GM19452 (cell line): ENCODE measurements at regions not wholly inside any gene's neighbourhood (a gene's known extent, or its start where the extent isn't known, plus 50 kb on each side); places are given as distances from the start of the nearest gene placed in this dataset.
"Not testable (repeated sequence)": the region's sequence is repeated elsewhere in the genome, so short reads cannot be mapped to it uniquely, and the experiment has no call there.

Source experiments
- ATAC-seq: cut with Tn5 transposase; IDR thresholded peaks from one replicate; pipeline ENCODE4 v1.9.1; 2021; ENCODE audit not compliant: unreplicated experiment

GRCh38 chr17:20840987-20841865 is 201.6 kb downstream of the USP22 start:
- not testable (repeated sequence) for ATAC-seq

DNA sequence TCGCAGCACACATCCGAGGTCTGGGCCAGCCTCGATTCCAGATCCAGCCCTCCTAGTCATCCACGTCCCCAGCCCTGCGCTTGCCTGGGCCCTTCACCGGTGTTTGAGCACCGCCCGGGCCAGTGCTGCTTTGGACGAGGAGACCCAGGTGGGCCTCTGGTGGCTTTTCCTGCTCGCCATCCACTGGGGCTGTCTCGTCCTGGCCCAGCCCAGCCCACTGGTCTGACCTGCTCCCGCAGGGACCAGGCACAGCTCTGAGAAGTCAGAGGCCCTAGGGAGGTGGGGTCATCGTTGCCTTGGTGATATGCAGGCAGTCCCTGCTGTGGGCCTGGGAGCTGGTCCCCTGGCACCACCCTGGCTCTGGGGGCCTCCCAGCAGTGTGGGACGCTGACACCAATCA is 200.8 kb downstream of the USP22 start:
- ATAC-seq = not testable (repeated sequence)

GRCh38 chr17:20843261-20843660 is 199.6 kb downstream of the USP22 start:
- ATAC-seq = not testable (repeated sequence)

DNA sequence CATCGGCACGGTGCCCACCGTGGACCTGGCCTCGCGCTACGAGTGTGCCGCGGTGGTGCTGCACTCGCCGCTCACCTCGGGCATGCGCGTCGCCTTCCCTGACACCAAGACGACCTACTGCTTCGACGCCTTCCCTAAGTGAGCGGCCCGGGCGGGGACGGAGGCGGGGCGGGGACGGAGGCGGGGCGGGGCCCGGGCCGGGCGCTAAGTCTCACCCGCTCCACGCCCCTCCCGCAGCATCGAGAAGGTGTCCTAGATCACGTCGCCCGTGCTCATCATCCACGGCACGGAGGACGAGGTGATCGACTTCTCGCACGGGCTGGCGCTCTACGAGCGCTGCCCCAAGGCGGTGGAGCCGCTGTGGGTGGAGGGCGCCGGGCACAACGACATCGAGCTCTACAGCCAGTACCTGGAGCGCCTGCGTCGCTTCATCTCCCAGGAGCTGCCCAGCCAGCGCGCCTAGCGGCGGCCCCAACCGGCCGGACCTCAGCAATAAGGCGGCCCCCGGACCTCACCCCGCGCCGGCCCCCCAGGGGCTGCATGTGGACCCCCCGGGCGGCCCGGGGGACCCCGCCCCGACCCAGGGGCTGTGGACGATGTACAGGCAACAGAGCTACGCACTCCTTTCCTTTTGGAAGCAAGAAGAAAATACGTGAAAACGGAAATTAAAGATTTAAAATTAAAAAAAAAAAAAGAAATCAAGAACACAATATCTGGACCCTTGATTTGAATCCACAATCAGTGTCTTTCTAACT is 198.8 kb downstream of the USP22 start:
- ATAC-seq = not testable (repeated sequence)

DNA sequence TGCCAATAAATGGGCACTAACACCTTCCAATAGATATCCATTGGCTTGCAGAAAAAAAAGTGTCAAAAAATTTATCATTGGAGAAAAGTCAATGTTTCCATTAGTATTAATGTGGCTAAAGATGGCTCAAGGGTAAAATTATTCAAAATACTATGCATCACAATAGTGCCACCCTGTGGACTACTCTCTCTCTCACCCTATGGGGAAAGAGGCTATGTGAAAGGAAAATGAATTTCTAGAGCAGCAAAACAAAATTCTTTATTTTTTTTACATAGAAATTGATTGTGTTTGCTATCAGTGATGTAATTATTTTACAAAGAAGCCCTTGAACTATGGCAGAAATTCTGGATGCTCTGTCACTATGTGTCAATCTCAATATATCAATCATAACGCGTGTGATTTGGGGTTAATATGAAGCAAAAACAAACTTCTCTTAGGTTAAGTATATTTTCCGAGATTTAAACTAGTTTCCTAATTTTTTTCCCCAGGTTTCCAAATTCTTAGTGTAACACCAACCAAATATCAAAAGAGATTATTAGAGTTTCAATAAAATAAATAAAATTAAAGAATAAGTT is 193.9 kb downstream of the USP22 start:
- not testable (repeated sequence) for ATAC-seq

- ATAC-seq = not testable (repeated sequence)
Observed at GRCh38 chr17:20851591-20852238, 191.1 kb downstream of the USP22 start.

DNA sequence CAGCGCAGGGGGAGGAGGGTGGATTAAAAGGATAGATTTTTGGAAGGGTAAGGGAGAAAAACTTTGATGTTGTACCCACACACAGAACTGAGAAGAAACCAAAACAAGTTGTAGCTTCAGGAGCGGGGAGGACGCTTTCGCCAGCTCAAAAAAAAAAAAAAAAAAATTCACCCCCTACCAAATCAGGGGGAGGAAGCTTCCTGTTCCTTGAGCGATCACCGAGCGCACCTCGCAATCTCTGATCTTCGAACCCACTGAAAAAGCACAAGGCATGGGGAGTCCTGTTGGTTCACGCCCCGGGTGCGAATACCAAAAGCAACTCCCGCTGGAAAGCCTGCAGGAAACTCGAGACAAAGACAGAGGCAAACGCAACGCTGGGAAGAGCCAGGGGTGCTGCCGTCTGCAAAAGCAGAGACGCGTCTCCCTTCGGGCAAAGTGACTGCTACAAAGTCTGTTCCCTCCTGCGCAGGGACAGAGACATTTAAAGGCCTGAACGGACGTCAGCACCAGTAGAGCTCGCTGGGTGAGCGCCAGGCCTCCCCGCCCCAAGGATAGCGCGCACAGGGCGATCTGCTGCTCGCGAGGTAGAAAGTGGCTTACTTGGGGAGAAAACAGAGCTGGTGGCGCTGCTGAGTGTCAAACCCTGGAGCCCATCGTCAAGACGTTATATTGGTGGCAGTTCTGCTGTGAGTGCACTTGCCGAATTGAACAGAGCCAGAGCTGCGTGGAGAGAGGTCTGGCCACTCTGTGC is 190.4 kb downstream of the USP22 start:
- no peak for ATAC-seq

DNA sequence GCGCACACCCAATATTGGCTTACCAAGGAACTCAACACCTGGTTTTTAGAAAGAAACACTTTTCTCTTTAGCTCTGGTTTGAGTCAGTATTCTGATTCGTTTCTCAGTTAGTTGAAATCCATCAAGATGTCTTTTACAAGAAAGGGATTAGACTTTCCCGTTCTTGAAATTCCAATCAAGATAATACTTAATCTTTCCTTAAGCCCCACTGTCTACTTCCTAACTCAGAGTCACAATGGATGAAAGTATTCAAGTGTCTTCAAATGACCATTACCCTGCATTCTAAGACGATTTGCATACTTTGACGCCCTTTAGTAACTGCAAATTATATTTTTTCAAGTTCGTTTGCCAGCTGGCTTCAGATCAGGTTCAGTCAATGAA is 189.8 kb downstream of the USP22 start:
- ATAC-seq = no peak

DNA sequence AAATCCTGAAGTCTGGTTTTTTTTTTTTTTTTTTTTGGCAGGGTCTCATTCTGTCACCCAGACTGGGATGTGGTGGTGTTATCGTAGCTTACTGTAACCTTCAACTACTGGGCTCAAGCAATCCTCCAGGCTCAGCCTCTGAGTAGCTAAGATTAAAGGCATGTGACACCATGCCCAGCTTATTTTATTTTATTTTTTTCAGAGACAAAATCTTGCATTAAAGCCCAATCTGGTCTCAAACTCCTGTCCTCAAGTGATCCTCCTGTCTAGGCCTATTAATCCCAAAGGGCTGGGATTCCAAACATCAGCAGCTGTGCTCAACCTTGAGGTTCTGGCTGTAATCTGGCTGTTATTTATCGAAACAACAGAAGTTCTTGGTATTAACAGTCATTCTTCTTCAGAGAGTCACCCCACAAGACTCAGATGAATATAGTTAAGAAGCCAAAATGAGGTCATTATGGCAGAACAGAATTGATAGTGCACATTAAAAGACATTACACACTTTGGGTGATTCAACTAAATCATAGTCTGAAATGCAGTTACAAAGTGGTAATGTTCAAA is 186.8 kb downstream of the USP22 start:
- ATAC-seq = not testable (repeated sequence)

DNA sequence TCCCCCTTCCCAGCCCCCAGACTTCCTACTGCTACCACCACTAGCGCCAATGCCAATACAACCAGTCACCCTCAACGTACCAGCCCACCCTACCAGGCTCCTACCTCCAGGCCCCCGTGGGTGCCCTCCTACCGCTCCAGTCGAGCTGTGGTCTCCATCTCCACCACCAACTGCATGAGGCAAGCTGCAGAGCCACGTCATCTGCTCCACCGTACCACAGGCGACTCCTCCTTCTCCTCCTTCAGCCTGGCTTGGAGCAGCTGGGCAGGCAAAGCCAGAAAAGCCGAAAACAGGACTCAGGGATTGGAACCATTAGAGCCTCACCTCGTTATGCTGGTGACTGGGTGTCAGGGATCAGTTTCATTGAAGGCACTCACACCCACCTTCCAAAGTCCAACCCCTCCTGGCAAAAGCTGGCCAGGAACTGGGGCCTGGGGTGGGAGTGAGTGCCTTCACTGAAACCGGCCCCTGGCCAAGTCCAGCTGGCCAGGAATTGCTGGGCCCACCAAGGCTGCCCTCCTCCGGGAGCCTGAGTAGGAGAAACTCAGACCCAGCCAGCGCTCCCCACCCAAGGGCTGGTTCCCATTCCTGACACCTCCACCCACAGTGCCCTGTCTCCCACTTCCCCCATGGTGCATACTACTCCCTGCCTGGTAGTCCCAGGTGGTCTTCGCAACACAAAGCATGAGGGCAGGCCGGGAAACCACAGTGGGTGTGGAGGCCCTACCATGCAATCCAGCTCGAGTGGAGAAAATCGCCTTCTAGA is 176.2 kb downstream of the USP22 start:
- ATAC-seq = not testable (repeated sequence)

DNA sequence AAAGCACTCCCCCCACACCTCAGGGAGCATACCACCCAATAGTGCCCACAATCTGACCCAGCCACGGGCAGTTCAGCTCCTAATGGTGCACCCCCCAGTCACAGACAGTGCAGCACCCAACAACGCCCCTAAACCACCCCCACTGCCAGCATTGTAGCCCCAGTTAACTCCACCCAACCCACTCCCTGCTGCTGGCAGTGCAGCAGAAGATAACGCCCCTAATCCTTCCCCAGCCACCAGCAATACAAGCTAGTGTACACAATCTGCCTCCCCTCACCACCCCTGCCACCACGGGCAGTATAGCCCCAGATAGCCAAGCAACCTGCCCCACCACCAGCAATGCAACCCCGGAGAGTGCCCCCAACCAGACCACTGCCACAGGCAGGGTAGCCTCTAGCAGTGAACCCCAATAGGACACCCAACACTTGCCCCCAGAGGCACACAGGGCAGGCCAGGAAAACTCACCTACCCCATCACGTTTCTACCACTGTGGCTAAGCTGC is 175.3 kb downstream of the USP22 start:
- ATAC-seq = not testable (repeated sequence)

GRCh38 chr17:20867938-20868661 is 174.7 kb downstream of the USP22 start:
- ATAC-seq = not testable (repeated sequence)

DNA sequence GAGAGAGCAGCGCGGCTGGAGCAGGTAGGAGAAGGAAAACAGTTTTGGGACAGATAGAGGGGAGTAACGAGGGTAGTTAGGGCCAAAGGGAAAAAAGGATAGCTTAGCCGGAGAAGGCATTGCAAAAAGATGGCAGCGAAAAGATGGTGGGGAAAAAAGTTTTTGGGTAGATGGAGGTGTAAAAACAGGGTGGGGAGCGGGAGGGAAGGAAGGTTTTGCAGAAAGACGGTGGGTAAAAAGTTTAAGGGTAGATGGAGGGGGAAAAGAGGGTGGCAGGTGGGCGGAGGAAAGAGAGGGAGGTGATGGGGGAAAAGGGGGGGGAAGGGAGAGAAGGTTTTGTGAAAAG is 174.2 kb downstream of the USP22 start:
- ATAC-seq = not testable (repeated sequence)

DNA sequence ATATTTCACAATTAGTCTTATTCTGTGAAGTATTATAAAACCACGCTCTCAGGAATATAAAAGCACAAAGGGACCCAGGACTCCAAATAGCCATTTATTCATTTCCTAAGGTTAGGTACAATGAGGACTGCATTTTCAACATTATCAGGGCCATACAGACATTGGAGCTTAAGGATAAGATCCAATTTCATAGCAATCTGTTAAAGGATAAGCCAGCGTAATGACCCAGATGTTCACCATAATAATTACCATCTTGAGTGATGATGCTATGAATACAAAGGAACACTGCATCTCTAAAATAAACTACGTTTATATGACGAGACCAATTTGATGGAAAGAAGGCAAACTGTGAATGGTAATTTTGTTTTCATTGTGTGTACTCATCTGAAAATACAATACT is 169.6 kb downstream of the USP22 start:
- ATAC-seq = not testable (repeated sequence)

DNA sequence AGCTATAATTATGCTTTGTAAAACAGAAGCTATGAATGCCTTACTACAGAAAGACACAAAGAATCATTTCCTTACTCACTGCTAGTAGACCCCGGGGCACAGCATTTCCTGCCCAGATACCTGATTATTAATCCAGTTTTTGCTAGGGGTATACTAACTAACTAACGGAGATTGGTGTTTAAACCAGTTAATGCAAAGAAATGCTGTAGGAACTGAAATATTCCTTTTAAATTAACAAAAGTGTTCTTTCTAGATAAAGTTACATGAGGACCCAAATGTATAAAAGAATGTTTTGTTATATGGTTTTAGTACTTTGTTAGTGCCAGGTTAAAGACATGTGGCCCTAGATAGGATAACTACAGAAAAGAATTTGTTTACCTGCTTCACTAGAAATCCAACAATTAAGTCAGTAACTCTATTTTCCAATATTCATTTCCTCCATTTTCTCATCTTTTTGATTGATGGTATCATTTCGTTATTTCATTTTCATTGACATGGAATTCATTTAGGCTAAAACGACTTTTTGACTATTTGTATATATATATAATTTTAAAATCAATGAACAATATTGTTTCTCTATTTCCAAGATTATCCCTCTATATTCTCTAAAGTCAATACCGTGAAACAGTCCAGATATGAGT is 169.0 kb downstream of the USP22 start:
- ATAC-seq = not testable (repeated sequence)

- ATAC-seq = not testable (repeated sequence)
Observed at GRCh38 chr17:20877384-20877783, 165.4 kb downstream of the USP22 start.

- ATAC-seq = no peak
Observed at GRCh38 chr17:20890338-20890737, 152.5 kb downstream of the USP22 start.

- ATAC-seq = not testable (repeated sequence)
Observed at GRCh38 chr17:20895426-20895825, 147.4 kb downstream of the USP22 start.
